ENCODE measurements at regions not wholly inside any gene's neighbourhood (a gene's known extent, or its start where the extent isn't known, plus 50 kb on each side); places are given as distances from the start of the nearest gene placed in this dataset.
"Not testable (repeated sequence)": the region's sequence is repeated elsewhere in the genome, so short reads cannot be mapped to it uniquely, and the experiment has no call there.

GRCh38 chr7:65150105-65150504 lies 143.6 kb upstream of the ERV3-1 start:
- H3K4me1 ChIP-seq (ENCODE audit: insufficient read depth); H3K27ac ChIP-seq; intact Hi-C loops (cut with DNase I); H3K36me3 ChIP-seq; H3K9me3 ChIP-seq; DNase-seq; H3K27me3 ChIP-seq; H3K4me3 ChIP-seq: not testable (repeated sequence)
- WGBS, 3 donors = no CpG with 5 or more reads among the region's 3 CpGs

- H3K4me1 ChIP-seq (ENCODE audit: insufficient read depth); H3K27ac ChIP-seq; DNase-seq; H3K9me3 ChIP-seq; H3K27me3 ChIP-seq; H3K4me3 ChIP-seq; intact Hi-C loops (cut with DNase I); H3K36me3 ChIP-seq: not testable (repeated sequence)
- 92 to 93% (median 93%) methylated on average over 2 of the region's 2 CpGs for WGBS, 3 donors
Observed at GRCh38 chr7:65146118-65146914, 139.8 kb upstream of the ERV3-1 start.

GRCh38 chr7:65145710-65146109 lies 139.2 kb upstream of the ERV3-1 start:
- H3K36me3 ChIP-seq; H3K4me3 ChIP-seq; H3K27ac ChIP-seq; intact Hi-C loops (cut with DNase I); DNase-seq; H3K27me3 ChIP-seq; H3K4me1 ChIP-seq (ENCODE audit: insufficient read depth); H3K9me3 ChIP-seq: not testable (repeated sequence)

- H3K27me3 ChIP-seq; DNase-seq; H3K36me3 ChIP-seq; H3K9me3 ChIP-seq; H3K4me3 ChIP-seq; H3K4me1 ChIP-seq (ENCODE audit: insufficient read depth); H3K27ac ChIP-seq; intact Hi-C loops (cut with DNase I): not testable (repeated sequence)
- WGBS, 3 donors = 0 to 92% (median 90%) methylated on average over 1 of the region's 1 CpG
Observed at GRCh38 chr7:65145008-65145407, 138.5 kb upstream of the ERV3-1 start.

- H3K27ac ChIP-seq; H3K36me3 ChIP-seq; intact Hi-C loops (cut with DNase I); H3K4me3 ChIP-seq; H3K9me3 ChIP-seq; DNase-seq; H3K4me1 ChIP-seq (ENCODE audit: insufficient read depth); H3K27me3 ChIP-seq: not testable (repeated sequence)
- WGBS, 3 donors = 90 to 96% (median 95%) methylated on average over 2 of the region's 2 CpGs
Observed at GRCh38 chr7:65144557-65144956, 138.1 kb upstream of the ERV3-1 start.

- H3K36me3 ChIP-seq; DNase-seq; H3K4me3 ChIP-seq; H3K9me3 ChIP-seq; H3K27me3 ChIP-seq; H3K27ac ChIP-seq; intact Hi-C loops (cut with DNase I); H3K4me1 ChIP-seq (ENCODE audit: insufficient read depth): not testable (repeated sequence)
- WGBS, 3 donors = 45 to 92% (median 92%) methylated on average over 2 of the region's 2 CpGs
Observed at GRCh38 chr7:65144119-65144518, 137.6 kb upstream of the ERV3-1 start.

GRCh38 chr7:65141894-65142293 lies 135.4 kb upstream of the ERV3-1 start:
- DNase-seq; H3K4me3 ChIP-seq; H3K36me3 ChIP-seq; intact Hi-C loops (cut with DNase I); H3K27me3 ChIP-seq; H3K4me1 ChIP-seq (ENCODE audit: insufficient read depth); H3K9me3 ChIP-seq; H3K27ac ChIP-seq: not testable (repeated sequence)
- 62 to 96% (median 90%) methylated on average over 2 to 4 of the region's 6 CpGs for WGBS, 3 donors

GRCh38 chr7:65141405-65141778 lies 134.9 kb upstream of the ERV3-1 start:
- H3K27me3 ChIP-seq; H3K27ac ChIP-seq; H3K4me3 ChIP-seq; DNase-seq; H3K4me1 ChIP-seq (ENCODE audit: insufficient read depth); H3K36me3 ChIP-seq; intact Hi-C loops (cut with DNase I); H3K9me3 ChIP-seq: not testable (repeated sequence)
- WGBS, 3 donors = 19 to 51% (median 41%) methylated on average over 7 to 16 of the region's 20 CpGs

- WGBS, 3 donors = 0% methylated on average over 40 of the region's 79 CpGs; no CpG with 5 or more reads in 2 of the 3 donors
- H3K27me3 ChIP-seq; H3K9me3 ChIP-seq; DNase-seq; H3K4me1 ChIP-seq (ENCODE audit: insufficient read depth); H3K36me3 ChIP-seq; H3K27ac ChIP-seq; intact Hi-C loops (cut with DNase I); H3K4me3 ChIP-seq: not testable (repeated sequence)
Observed at GRCh38 chr7:65140543-65141404, 134.3 kb upstream of the ERV3-1 start.

- intact Hi-C loops (cut with DNase I); H3K9me3 ChIP-seq; DNase-seq; H3K4me3 ChIP-seq; H3K4me1 ChIP-seq (ENCODE audit: insufficient read depth); H3K27ac ChIP-seq; H3K27me3 ChIP-seq; H3K36me3 ChIP-seq: not testable (repeated sequence)
- WGBS, 3 donors = no CpG with 5 or more reads among the region's 5 CpGs
Observed at GRCh38 chr7:65136850-65137249, 130.4 kb upstream of the ERV3-1 start.

GRCh38 chr7:65133087-65133486 lies 126.6 kb upstream of the ERV3-1 start:
- H3K27me3 ChIP-seq; DNase-seq; H3K4me1 ChIP-seq (ENCODE audit: insufficient read depth); H3K9me3 ChIP-seq; intact Hi-C loops (cut with DNase I); H3K36me3 ChIP-seq; H3K27ac ChIP-seq; H3K4me3 ChIP-seq: not testable (repeated sequence)
- no CpG with 5 or more reads among the region's 3 CpGs for WGBS, 3 donors

GRCh38 chr7:65132256-65132655 lies 125.8 kb upstream of the ERV3-1 start:
- H3K9me3 ChIP-seq; H3K27me3 ChIP-seq; DNase-seq; H3K4me1 ChIP-seq (ENCODE audit: insufficient read depth); H3K36me3 ChIP-seq; intact Hi-C loops (cut with DNase I); H3K4me3 ChIP-seq; H3K27ac ChIP-seq: not testable (repeated sequence)
- WGBS, 3 donors = no CpG with 5 or more reads among the region's 1 CpG

Measured in ovary (tissue), 7 donors.